GM12874 (cell line): ENCODE measurements at regions not wholly inside any gene's neighbourhood (a gene's known extent, or its start where the extent isn't known, plus 50 kb on each side); places are given as distances from the start of the nearest gene placed in this dataset.
A peak's percentile ranks its signal among the peaks of the same experiment; 100 is the strongest.

ENCODE experiments used
- TF ChIP-seq, protein P1 (sequence below): IDR thresholded peaks from 2 replicates; pipeline ENCODE4 v1.5.1; 2011; ENCODE audit warnings: low read depth, mild to moderate bottlenecking, control low read depth, low read length, moderate library complexity; ENCODE audit not compliant: insufficient read depth

DNA sequence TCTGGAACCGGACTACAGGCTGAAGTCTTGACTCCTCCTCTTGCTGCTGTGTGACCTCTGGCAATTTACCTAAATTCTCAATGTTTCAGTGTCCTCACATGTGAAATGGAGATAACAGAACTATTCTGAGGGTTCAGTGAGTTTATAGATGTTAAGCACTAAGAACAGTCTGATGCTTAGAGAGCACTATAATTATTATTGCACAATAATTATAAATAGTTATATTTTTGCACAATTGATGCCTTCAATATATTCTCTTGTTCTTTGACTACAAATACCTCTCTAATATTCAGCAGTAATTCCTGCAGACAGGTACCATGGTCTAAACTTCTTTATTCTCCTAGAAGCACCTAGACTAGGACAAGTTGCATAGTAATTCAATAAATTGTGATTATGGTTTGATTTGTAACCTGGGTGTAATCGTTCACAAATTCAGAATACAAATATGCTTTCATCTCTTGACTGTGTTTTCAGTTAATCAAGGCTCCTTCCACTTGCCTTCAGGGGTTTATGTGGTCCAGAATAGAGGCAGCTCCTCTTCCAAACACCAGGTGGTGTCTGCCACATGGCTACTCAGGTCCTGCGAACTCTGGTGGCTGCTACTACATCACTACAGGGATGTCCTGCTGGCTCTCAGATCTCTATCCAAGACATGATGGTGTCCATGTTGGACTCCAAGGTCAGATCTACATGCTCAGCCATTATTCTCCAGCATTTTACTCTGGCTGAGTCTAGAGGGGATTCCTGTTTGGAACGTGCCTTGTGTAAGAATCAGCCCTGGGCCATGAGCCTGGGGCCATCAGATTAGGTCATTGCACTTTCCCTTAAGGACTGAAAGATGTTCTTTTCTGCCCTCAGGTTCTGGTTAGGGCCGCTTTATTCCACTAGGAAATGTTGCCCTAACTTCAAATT, 103.4 kb downstream of the QRFPR start:
- TF ChIP-seq, protein P1, sequence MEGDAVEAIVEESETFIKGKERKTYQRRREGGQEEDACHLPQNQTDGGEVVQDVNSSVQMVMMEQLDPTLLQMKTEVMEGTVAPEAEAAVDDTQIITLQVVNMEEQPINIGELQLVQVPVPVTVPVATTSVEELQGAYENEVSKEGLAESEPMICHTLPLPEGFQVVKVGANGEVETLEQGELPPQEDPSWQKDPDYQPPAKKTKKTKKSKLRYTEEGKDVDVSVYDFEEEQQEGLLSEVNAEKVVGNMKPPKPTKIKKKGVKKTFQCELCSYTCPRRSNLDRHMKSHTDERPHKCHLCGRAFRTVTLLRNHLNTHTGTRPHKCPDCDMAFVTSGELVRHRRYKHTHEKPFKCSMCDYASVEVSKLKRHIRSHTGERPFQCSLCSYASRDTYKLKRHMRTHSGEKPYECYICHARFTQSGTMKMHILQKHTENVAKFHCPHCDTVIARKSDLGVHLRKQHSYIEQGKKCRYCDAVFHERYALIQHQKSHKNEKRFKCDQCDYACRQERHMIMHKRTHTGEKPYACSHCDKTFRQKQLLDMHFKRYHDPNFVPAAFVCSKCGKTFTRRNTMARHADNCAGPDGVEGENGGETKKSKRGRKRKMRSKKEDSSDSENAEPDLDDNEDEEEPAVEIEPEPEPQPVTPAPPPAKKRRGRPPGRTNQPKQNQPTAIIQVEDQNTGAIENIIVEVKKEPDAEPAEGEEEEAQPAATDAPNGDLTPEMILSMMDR, result peak; percentile 63

DNA sequence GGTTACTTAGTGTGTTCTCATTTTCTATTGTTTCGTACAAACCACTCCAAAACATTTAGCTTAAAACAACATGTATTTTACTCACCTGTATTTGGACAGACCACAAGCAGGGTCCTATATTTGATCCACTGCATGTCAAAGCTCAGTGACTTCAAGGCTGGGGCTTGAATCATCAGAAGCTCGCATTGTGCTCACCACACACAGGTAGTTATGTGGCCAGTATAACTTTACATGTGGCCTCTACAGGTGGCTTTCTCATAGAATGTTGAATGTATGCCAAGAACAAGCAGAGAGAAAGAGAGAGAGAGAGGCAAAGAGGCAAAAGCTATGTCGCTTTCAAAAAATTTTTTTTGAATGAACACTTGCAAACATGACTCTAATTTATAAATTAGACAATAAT, 107.6 kb downstream of the QRFPR start:
- TF ChIP-seq, protein P1, result no peak

DNA sequence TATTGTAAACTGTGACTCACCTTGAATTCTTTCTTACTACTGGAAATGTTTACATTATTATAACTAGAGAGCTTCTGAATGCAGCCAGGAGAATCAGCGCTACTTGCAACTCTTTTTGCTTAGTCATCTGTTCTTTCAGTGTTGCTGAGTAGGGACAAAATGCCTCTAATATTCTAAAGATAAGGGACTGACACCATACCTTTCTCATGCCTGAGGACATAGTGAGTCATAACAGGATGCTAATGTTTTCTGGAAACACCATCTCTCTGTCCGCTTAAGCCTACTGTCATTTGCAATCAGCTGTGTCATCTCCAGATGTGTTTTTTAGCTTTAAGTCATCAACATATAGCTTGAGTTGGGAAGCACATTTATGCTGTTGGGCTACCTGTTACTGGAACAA, 108.3 kb downstream of the QRFPR start:
- TF ChIP-seq, protein P1, result no peak

DNA sequence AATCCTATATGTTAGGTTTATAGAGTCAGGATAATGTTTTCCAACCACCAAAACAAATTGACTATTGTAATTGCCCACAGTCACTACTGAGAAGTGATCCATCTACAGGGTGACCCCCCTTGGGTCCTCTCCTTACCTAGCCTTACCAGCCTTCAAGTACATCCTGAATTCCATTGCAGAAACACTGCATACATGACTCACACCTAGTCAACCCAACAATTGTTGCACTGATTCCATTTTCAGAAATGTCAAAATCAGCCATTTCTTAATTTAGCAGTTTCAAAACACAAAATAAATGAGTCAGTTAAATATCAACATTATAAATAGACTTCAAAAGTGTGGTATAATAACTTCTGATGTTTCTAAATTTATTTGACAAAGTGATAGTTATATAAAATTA, 106.3 kb upstream of the TNIP3 start:
- TF ChIP-seq, protein P1, result no peak

DNA sequence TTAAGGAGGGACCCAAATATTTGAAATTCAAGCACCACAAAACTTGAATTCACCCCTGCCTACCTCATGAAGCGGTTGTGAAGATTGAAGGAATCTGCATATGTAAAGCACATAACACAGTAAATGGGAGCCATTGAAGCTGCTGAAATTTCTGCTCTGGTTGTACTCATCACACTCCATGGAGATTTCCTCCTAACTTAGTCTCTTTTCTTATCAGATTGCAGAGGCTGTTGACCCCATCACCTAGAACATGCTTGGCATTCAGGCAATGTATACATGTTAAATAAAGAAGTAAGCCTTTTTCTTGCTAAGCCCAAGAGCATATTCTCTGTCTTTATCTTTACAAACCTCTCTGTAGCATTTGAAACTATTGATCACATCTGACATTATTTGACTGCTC, 104.9 kb upstream of the TNIP3 start:
- TF ChIP-seq, protein P1, result no peak

DNA sequence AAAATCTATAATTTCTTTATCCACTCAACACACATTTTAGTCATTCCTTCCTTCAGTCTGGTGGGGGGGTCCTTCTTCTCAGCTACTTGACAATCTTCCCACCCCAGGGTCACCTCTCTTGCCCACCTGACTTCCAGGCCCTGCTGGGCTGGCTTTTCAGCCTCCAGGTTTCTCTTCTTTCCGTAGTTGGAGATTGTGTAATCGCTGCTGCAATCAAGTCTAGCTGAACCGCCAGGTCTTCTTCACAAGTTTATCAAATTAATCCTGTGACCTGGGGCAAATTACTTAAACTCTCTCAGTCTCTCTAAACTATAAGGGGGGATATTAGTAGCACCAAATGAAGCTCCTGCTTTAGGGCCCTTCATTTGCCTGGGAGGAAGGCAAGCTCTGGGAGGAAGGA, 102.9 kb upstream of the TNIP3 start:
- TF ChIP-seq, protein P1, result no peak

DNA sequence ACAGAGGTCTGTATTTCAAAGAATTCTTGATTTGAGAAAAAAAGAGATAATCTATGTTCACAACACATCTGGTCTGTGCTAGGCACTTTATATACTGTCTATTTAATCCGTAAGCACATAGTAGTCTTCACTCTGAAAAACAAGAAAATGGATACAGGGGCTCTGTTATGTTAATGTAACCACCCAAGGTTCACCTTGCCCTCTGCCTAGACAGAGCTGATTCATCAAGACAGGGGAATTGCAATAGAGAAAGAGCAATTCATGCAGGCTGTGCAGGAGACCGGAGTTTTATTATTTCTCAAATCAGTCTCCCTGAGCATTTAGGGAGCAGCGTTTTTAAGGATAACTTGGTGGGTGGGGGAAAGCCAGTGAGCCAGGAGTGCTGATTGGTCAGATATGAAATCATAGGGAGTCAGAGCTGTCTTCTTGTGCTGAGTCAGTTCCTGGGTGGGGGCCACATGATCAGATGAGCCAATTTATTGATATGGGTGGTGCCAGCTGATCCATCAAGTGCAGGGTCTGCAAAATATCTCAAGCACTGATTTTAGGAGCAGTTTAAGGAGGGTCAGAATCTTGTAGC, 92.9 kb upstream of the TNIP3 start:
- TF ChIP-seq, protein P1, result no peak
